Lower lobe of right lung (tissue), 2 donors: ENCODE measurements at regions not wholly inside any gene's neighbourhood (a gene's known extent, or its start where the extent isn't known, plus 50 kb on each side); places are given as distances from the start of the nearest gene placed in this dataset.
"Not testable (repeated sequence)": the region's sequence is repeated elsewhere in the genome, so short reads cannot be mapped to it uniquely, and the experiment has no call there.

Source experiments
- ATAC-seq, 2 donors: fragments of 200-7000 bp; cut with Tn5 transposase; one replicate each; pipeline ENCODE4 v1.9.1; 2020 to 2022; ENCODE audit warnings: mild to moderate bottlenecking in 2 of 2, moderate library complexity in 2 of 2
- DNase-seq: peaks from one replicate; pipeline ENCODE4 v3.0.0-alpha.2; 2020
- H3K27ac ChIP-seq: fragments of 200-600 bp; one replicate; pipeline ENCODE4 v1.8.0; 2022
- H3K27me3 ChIP-seq: fragments of 200-600 bp; one replicate; pipeline ENCODE4 v1.8.0; 2022; ENCODE audit warnings: low read depth
- H3K36me3 ChIP-seq: fragments of 200-600 bp; one replicate; pipeline ENCODE4 v1.8.0; 2022; ENCODE audit warnings: mild to moderate bottlenecking
- H3K4me1 ChIP-seq: fragments of 200-600 bp; one replicate; pipeline ENCODE4 v1.8.0; 2022
- H3K4me3 ChIP-seq: fragments of 200-600 bp; one replicate; pipeline ENCODE4 v1.8.0; 2022; ENCODE audit warnings: mild to moderate bottlenecking
- H3K9me3 ChIP-seq: fragments of 200-600 bp; one replicate; pipeline ENCODE4 v1.8.0; 2022
- CTCF ChIP-seq: fragments of 200-600 bp; IDR thresholded peaks from one replicate; pipeline ENCODE4 v1.8.0; 2022; ENCODE audit warnings: antibody characterized with exemption, mild to moderate bottlenecking
- intact Hi-C: fragments of 100-400 bp; cut with DNase I; formaldehyde crosslinking; loops from one replicate; pipeline ENCODE4 v1.11.0; 2022
- donor health status: DM: no; HTN: yes; CAD: no; lungs with severe emphysema.

DNA sequence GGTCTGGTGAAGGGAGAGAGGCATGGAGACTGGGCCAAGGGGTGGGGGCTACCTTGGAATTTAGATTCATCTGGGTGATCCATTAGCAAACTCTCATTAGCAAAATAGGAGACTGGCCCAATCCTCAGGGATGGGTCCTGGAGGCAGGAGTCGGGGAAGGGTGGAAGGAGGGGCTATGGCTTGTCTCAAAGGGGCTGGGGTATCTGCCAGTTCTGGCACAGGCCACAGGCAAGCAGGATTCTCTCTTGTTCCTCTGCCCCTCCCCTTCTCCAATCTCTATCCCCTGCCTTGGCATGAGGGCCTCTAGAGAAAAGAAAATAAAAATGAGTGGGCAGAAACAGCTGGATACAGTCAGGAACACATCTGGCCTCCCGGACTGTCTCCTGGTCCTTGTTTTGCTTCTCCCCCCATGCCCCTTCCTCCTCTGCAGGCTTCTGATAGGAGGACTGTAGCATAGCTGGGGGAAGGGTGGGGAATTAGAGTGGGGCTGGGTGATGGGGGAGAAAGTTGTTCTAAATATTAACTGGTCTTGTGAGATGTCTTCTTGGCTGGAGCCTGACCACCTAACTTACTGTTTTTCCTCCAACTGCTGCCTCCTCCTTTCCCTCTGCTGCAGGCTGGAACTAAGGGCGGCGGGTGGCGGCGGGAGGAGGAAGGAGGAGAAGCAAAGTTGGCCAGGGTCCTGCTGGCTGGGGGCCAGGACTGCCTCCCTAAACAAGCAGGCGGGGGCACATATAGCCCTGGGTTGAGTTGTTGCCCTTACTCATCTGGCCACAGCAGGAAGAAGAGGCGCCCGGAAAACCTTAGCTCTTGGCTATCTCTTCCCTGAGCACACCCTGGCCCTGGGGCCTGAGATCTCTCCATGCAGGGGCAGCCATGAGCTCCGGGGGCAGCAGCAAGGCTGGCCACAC, 53.3 kb upstream of the LAS1L start:
- peaks cover 4% of the 10 kb centered on the region for H3K4me1 ChIP-seq
- no peak for TF ChIP-seq CTCF
- peak overlapping the region; percentile 42 for H3K4me3 ChIP-seq
- H3K27me3 ChIP-seq: no peaks in the 10 kb centered on the region
- peak overlapping the region; percentile 58 for H3K27ac ChIP-seq
- ATAC-seq: peak; percentile 54 to 83
- H3K36me3 ChIP-seq: no peaks in the 10 kb centered on the region
- intact Hi-C loops: no loop called here
- no peaks in the 10 kb centered on the region for H3K9me3 ChIP-seq
- DNase-seq: peak; percentile 75

DNA sequence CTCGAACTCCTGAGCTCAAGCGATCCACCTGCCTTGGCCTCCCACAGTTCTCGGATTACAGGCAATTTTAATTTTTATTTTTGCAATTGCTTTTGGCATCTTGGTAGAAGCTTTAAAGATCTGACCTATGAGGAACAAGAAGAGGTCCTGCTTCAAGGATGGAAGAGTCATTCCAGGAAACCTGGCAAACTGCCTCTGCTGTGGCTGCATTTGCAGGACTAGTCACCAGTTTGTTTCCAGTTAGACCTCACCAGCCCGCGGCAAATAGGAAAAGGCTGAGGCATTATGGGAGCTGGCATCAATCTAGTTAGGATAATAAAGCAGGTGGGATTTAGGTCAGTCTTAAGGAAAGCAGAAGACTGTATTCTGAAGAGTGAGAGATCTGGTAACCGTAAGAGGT, 51.9 kb upstream of the LAS1L start:
- Histone ChIP-seq H3K27me3 (no peaks in the 10 kb centered on the region), H3K4me3 (no peak overlapping the region), H3K4me1 (peaks cover 4% of the 10 kb centered on the region), H3K9me3 (no peaks in the 10 kb centered on the region), H3K27ac (no peak overlapping the region), H3K36me3 (no peaks in the 10 kb centered on the region)
- ATAC-seq: peak in 1 of 2 donors; percentile 6
- intact Hi-C loops: no loop called here
- DNase-seq: peak; percentile 43
- TF ChIP-seq CTCF: no peak

DNA sequence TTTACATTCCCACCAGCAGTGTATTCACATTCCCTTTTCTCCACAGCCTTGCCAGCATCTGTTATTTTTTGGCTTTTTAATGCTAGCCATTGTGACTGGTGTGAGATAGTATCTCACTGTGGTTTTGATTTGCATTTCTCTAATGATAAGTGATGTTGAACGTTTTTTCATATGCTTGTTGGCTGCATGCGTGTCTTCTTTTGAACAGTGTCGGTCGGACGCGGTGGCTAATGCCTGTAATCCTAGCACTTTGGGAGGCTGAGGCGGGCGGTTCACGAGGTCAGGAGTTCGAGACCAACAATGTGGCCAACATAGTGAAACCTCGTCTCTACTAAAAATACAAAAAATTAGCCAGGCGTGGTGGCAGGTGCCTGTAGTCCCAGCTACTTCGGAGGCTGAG, 50.6 kb upstream of the LAS1L start:
- H3K27ac ChIP-seq, H3K9me3 ChIP-seq, H3K4me3 ChIP-seq, intact Hi-C loops, DNase-seq, H3K27me3 ChIP-seq, H3K4me1 ChIP-seq, H3K36me3 ChIP-seq, ATAC-seq: not testable (repeated sequence)
